Smooth muscle cell (in vitro differentiated cells): ENCODE measurements at regions not wholly inside any gene's neighbourhood (a gene's known extent, or its start where the extent isn't known, plus 50 kb on each side); places are given as distances from the start of the nearest gene placed in this dataset.
A peak's percentile ranks its signal among the peaks of the same experiment; 100 is the strongest.

ENCODE experiments used
- DNase-seq: peaks from one replicate; lab custom pipeline; 2025; ENCODE audit not compliant: unreplicated experiment; lab: John Stamatoyannopoulos, UW
- H2AFZ ChIP-seq: fragments of 200-600 bp; sonication (generic); 2 replicates; pipeline ENCODE4 v1.6.0; 2016; ENCODE audit warnings: antibody characterized with exemption, low read depth, mild to moderate bottlenecking
- H3F3A ChIP-seq: fragments of 200-600 bp; sonication (generic); 2 replicates; pipeline ENCODE4 v1.6.0; 2017; ENCODE audit warnings: antibody characterized with exemption, low read depth
- H3K27ac ChIP-seq: fragments of 200-600 bp; sonication (generic); 2 replicates; pipeline ENCODE4 v1.5.1; 2016; ENCODE audit warnings: low read depth, mild to moderate bottlenecking
- H3K27me3 ChIP-seq: fragments of 200-600 bp; sonication (generic); 2 replicates; pipeline ENCODE4 v1.6.1; 2016; ENCODE audit warnings: low read depth, mild to moderate bottlenecking
- H3K36me3 ChIP-seq: fragments of 200-600 bp; sonication (generic); 2 replicates; pipeline ENCODE4 v1.5.1; 2016; ENCODE audit warnings: low read depth
- H3K4me1 ChIP-seq: fragments of 200-600 bp; sonication (generic); 2 replicates; pipeline ENCODE4 v1.5.1; 2016; ENCODE audit warnings: low read depth
- H3K4me2 ChIP-seq: fragments of 200-600 bp; sonication (generic); 2 replicates; pipeline ENCODE4 v1.6.0; 2016; ENCODE audit warnings: mild to moderate bottlenecking
- H3K4me3 ChIP-seq: fragments of 200-600 bp; sonication (generic); 2 replicates; pipeline ENCODE4 v1.5.1; 2016; ENCODE audit warnings: mild to moderate bottlenecking
- H3K79me2 ChIP-seq: fragments of 200-600 bp; sonication (generic); 2 replicates; pipeline ENCODE4 v1.6.0; 2016; ENCODE audit warnings: low read depth, mild to moderate bottlenecking
- H3K9ac ChIP-seq: fragments of 200-600 bp; sonication (generic); 2 replicates; pipeline ENCODE4 v1.6.0; 2016; ENCODE audit warnings: low read depth
- H3K9me3 ChIP-seq: fragments of 200-600 bp; sonication (generic); replicated peaks from 2 replicates; pipeline ENCODE4 v1.5.1; 2016; ENCODE audit warnings: low read depth
- H4K20me1 ChIP-seq: fragments of 200-600 bp; sonication (generic); 2 replicates; pipeline ENCODE4 v1.6.0; 2016; ENCODE audit warnings: low read depth
- CTCF ChIP-seq: fragments of 200-600 bp; sonication (generic); IDR thresholded peaks from 2 replicates; pipeline ENCODE4 v1.5.1; 2017; ENCODE audit warnings: borderline replicate concordance, mild to moderate bottlenecking, antibody characterized with exemption; ENCODE audit not compliant: insufficient read depth, poor library complexity, severe bottlenecking
- WGBS: methylation state at CpG from one replicate; pipeline ENCODE4 v1.1.7; 2016; ENCODE audit warnings: low lambda C conversion rate; 5-methylcytosine and 5-hydroxymethylcytosine counted together

DNA sequence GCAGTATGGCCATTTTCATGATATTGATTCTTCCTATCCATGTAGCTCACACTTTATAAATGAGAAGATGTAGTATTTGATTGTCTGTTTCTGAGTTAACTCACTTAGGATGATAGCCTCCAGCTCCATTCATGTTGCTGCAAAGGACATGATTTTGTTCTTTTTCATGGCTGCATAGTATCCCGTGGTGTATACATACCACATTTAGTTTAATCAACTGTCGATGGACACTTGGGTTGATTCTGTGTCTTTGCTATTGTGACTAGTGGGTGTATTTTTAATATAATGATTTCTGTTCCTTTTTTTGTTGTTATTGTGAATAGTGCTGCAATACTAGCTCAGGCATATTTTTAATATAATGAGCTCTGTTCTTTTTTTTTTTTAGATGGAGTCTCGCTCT lies 560.3 kb upstream of the ZNF608 start:
- no peak overlapping the region for H2AFZ ChIP-seq
- no peaks in the 10 kb centered on the region for H3K4me1 ChIP-seq
- DNase-seq, result no peak
- no peaks in the 10 kb centered on the region for H3K9me3 ChIP-seq
- H3K27ac ChIP-seq, result no peak overlapping the region
- H3K4me3 ChIP-seq, result no peak overlapping the region
- no peak overlapping the region for H3K4me2 ChIP-seq
- no peaks in the 10 kb centered on the region for H3F3A ChIP-seq
- H3K79me2 ChIP-seq, result no peaks in the 10 kb centered on the region
- H3K9ac ChIP-seq, result no peak overlapping the region
- no peaks in the 10 kb centered on the region for H4K20me1 ChIP-seq
- WGBS, result 98% methylated on average over 3 of the region's 3 CpGs
- no peak for TF ChIP-seq CTCF
- H3K27me3 ChIP-seq, result no peaks in the 10 kb centered on the region
- H3K36me3 ChIP-seq, result no peaks in the 10 kb centered on the region

DNA sequence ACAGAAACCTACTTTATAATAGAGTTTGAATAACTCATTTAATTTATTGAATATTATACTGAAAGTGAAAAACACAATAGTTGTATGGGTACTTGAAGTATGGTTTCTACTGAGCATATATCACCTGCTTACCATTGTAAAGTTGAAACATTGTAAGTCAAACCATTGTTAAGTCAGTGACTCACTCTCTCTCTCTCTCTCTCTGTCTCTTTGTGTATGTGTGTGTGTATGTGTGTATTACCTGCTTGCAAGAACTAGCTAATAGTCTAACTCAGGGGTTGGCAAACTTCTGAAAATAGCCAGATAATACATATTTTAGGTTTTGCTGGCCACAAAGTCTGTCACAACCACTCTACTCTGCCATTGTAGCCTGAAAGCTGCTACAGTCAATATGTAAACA lies 564.3 kb upstream of the ZNF608 start:
- Histone ChIP-seq H3K9me3 (no peaks in the 10 kb centered on the region), H3K27me3 (no peaks in the 10 kb centered on the region), H4K20me1 (no peaks in the 10 kb centered on the region), H3K36me3 (no peaks in the 10 kb centered on the region), H2AFZ (no peak overlapping the region), H3K4me2 (no peak overlapping the region), H3K4me3 (no peak overlapping the region), H3K4me1 (no peaks in the 10 kb centered on the region), H3F3A (no peaks in the 10 kb centered on the region), H3K9ac (no peak overlapping the region), H3K27ac (no peak overlapping the region), H3K79me2 (no peaks in the 10 kb centered on the region)
- TF ChIP-seq CTCF, result no peak
- DNase-seq, result no peak

GRCh38 chr5:125311743-125312142 lies 565.3 kb upstream of the ZNF608 start:
- Histone ChIP-seq H3K4me3 (no peak overlapping the region), H3F3A (no peaks in the 10 kb centered on the region), H3K9me3 (no peaks in the 10 kb centered on the region), H3K9ac (no peak overlapping the region), H4K20me1 (no peaks in the 10 kb centered on the region), H3K4me2 (no peak overlapping the region), H3K79me2 (no peaks in the 10 kb centered on the region), H3K4me1 (peaks cover 8% of the 10 kb centered on the region), H3K27ac (peak overlapping the region; percentile 47), H3K36me3 (no peaks in the 10 kb centered on the region), H3K27me3 (no peaks in the 10 kb centered on the region), H2AFZ (no peak overlapping the region)
- 64% methylated on average over 1 of the region's 1 CpG for WGBS
- no peak for TF ChIP-seq CTCF
- no peak for DNase-seq

- no peaks in the 10 kb centered on the region for H3K79me2 ChIP-seq
- H3K9ac ChIP-seq, result no peak overlapping the region
- H2AFZ ChIP-seq, result no peak overlapping the region
- H3K27ac ChIP-seq, result no peak overlapping the region
- H3K4me1 ChIP-seq, result peaks cover 16% of the 10 kb centered on the region
- no peak overlapping the region for H3K4me3 ChIP-seq
- H3F3A ChIP-seq, result no peaks in the 10 kb centered on the region
- H3K36me3 ChIP-seq, result no peaks in the 10 kb centered on the region
- no peak overlapping the region for H3K4me2 ChIP-seq
- no peak for DNase-seq
- TF ChIP-seq CTCF, result no peak
- H3K9me3 ChIP-seq, result no peaks in the 10 kb centered on the region
- no peaks in the 10 kb centered on the region for H4K20me1 ChIP-seq
- WGBS, result 96% methylated on average over 4 of the region's 4 CpGs
- no peaks in the 10 kb centered on the region for H3K27me3 ChIP-seq
These were observed 567.1 kb upstream of the ZNF608 start for GRCh38 chr5:125313555-125313954.
